Right atrium auricular region (tissue), 2 donors: ENCODE measurements at regions not wholly inside any gene's neighbourhood (a gene's known extent, or its start where the extent isn't known, plus 50 kb on each side); places are given as distances from the start of the nearest gene placed in this dataset.

Experiments
- DNase-seq: peaks from one replicate; pipeline ENCODE4 v3.0.0-alpha.2; 2019; ENCODE audit warnings: low spot score
- H3K27ac ChIP-seq, 2 donors: fragments of 200-600 bp; sonication (generic); 1 replicate in 1 of 2; 2 replicates in 1 of 2; pipeline ENCODE4 v1.5.1; 2016 to 2019
- H3K27me3 ChIP-seq, 2 donors: fragments of 200-600 bp; sonication (generic); one replicate each; pipeline versions ENCODE4 v1.5.1 to v1.6.0; 2017 to 2019
- H3K36me3 ChIP-seq: fragments of 200-600 bp; sonication (generic); one replicate; pipeline ENCODE4 v1.5.1; 2016
- H3K4me1 ChIP-seq, 2 donors: fragments of 200-600 bp; sonication (generic); one replicate each; pipeline versions ENCODE4 v1.5.1 to v1.6.0; 2017 to 2019
- H3K4me3 ChIP-seq, 2 donors: fragments of 200-600 bp; sonication (generic); 1 replicate in 1 of 2; 2 replicates in 1 of 2; pipeline ENCODE4 v1.5.1; 2017 to 2019; ENCODE audit warnings: mild to moderate bottlenecking in 1 of 2, moderate library complexity in 1 of 2
- H3K9me3 ChIP-seq, 2 donors: fragments of 200-600 bp; sonication (generic); one replicate each; pipeline ENCODE4 v1.5.1; 2019
- TF ChIP-seq, protein P1 (sequence below), 2 donors: fragments of 200-600 bp; sonication (generic); IDR thresholded peaks; one replicate each; pipeline ENCODE4 v1.5.1; 2019; ENCODE audit warnings: antibody characterized with exemption in 2 of 2

GRCh38 chr20:46816097-46816496 lies 78.5 kb upstream of the EYA2 start:
- H3K27me3 ChIP-seq = peaks cover 0 to 10% of the 10 kb centered on the region in 2 donors
- H3K4me1 ChIP-seq = peaks cover 0 to 7% of the 10 kb centered on the region in 2 donors
- no peak for DNase-seq
- no peak overlapping the region for H3K4me3 ChIP-seq
- no peak overlapping the region for H3K27ac ChIP-seq
- no peaks in the 10 kb centered on the region for H3K36me3 ChIP-seq
- H3K9me3 ChIP-seq = no peaks in the 10 kb centered on the region
- TF ChIP-seq, protein P1, sequence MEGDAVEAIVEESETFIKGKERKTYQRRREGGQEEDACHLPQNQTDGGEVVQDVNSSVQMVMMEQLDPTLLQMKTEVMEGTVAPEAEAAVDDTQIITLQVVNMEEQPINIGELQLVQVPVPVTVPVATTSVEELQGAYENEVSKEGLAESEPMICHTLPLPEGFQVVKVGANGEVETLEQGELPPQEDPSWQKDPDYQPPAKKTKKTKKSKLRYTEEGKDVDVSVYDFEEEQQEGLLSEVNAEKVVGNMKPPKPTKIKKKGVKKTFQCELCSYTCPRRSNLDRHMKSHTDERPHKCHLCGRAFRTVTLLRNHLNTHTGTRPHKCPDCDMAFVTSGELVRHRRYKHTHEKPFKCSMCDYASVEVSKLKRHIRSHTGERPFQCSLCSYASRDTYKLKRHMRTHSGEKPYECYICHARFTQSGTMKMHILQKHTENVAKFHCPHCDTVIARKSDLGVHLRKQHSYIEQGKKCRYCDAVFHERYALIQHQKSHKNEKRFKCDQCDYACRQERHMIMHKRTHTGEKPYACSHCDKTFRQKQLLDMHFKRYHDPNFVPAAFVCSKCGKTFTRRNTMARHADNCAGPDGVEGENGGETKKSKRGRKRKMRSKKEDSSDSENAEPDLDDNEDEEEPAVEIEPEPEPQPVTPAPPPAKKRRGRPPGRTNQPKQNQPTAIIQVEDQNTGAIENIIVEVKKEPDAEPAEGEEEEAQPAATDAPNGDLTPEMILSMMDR (IDR thresholded peaks at IDR 0.05) = no peak

- H3K4me1 ChIP-seq = no peaks in the 10 kb centered on the region
- no peak overlapping the region for H3K4me3 ChIP-seq
- DNase-seq = no peak
- TF ChIP-seq, protein P1 (IDR thresholded peaks at IDR 0.05) = no peak
- H3K9me3 ChIP-seq = no peaks in the 10 kb centered on the region
- no peak overlapping the region for H3K27ac ChIP-seq
- H3K36me3 ChIP-seq = no peaks in the 10 kb centered on the region
- H3K27me3 ChIP-seq = no peaks in the 10 kb centered on the region
These were observed 77.6 kb upstream of the EYA2 start for GRCh38 chr20:46816886-46817638.

- no peak for DNase-seq
- no peak overlapping the region for H3K4me3 ChIP-seq
- TF ChIP-seq, protein P1 (IDR thresholded peaks at IDR 0.05) = no peak
- peaks cover 0 to 3% of the 10 kb centered on the region in 2 donors for H3K4me1 ChIP-seq
- peaks cover 0 to 14% of the 10 kb centered on the region in 2 donors for H3K9me3 ChIP-seq
- no peak overlapping the region for H3K27ac ChIP-seq
- H3K27me3 ChIP-seq = no peaks in the 10 kb centered on the region
- no peaks in the 10 kb centered on the region for H3K36me3 ChIP-seq
These were observed 74.0 kb upstream of the EYA2 start for GRCh38 chr20:46820682-46821081.

- Histone ChIP-seq H3K27ac (no peak overlapping the region), H3K4me3 (no peak overlapping the region), H3K27me3 (no peaks in the 10 kb centered on the region), H3K9me3 (peaks cover 0 to 14% of the 10 kb centered on the region in 2 donors), H3K36me3 (no peaks in the 10 kb centered on the region), H3K4me1 (peaks cover 0 to 3% of the 10 kb centered on the region in 2 donors)
- no peak for DNase-seq
- TF ChIP-seq, protein P1 (IDR thresholded peaks at IDR 0.05) = no peak
These were observed 71.3 kb upstream of the EYA2 start for GRCh38 chr20:46823271-46823751.

DNA sequence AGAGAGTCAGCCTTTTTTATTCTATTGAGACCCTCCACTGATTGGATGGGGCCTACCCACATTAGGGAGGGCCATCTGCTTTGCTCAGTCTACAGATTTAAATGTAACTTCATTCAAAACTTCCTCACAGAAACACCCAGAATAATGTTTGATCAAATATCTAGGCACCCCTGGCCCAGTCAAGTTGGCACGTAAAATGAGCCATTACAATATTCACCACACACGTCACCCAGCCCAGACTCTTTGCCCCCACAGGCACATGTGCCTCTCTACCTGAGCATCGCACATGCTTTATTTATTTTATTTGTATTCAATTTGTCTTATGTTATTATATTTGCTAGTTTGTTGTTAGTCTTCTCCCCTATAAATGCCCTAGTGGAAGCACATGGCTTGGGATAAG lies 70.9 kb upstream of the EYA2 start:
- Histone ChIP-seq H3K27ac (no peak overlapping the region), H3K4me1 (peaks cover 0 to 3% of the 10 kb centered on the region in 2 donors), H3K9me3 (peaks cover 0 to 14% of the 10 kb centered on the region in 2 donors), H3K4me3 (no peak overlapping the region), H3K36me3 (no peaks in the 10 kb centered on the region), H3K27me3 (no peaks in the 10 kb centered on the region)
- TF ChIP-seq, protein P1 (IDR thresholded peaks at IDR 0.05) = no peak
- DNase-seq = no peak
